ENCODE measurements at regions not wholly inside any gene's neighbourhood (a gene's known extent, or its start where the extent isn't known, plus 50 kb on each side); places are given as distances from the start of the nearest gene placed in this dataset.

- POLR2A ChIA-PET (ENCODE audit: low non-redundant PET), result no interaction called here
- CTCF ChIA-PET, result no interaction called here
- no peak overlapping the region for H3K27ac ChIP-seq
- no peak for DNase-seq (ENCODE audit: low spot score)
- TF ChIP-seq, protein P1, sequence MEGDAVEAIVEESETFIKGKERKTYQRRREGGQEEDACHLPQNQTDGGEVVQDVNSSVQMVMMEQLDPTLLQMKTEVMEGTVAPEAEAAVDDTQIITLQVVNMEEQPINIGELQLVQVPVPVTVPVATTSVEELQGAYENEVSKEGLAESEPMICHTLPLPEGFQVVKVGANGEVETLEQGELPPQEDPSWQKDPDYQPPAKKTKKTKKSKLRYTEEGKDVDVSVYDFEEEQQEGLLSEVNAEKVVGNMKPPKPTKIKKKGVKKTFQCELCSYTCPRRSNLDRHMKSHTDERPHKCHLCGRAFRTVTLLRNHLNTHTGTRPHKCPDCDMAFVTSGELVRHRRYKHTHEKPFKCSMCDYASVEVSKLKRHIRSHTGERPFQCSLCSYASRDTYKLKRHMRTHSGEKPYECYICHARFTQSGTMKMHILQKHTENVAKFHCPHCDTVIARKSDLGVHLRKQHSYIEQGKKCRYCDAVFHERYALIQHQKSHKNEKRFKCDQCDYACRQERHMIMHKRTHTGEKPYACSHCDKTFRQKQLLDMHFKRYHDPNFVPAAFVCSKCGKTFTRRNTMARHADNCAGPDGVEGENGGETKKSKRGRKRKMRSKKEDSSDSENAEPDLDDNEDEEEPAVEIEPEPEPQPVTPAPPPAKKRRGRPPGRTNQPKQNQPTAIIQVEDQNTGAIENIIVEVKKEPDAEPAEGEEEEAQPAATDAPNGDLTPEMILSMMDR (conservative IDR thresholded peaks at IDR 0.05; ENCODE audit: low read depth), result no peak
These were observed 177.6 kb upstream of the DPYD start for GRCh38 chr1:98098473-98098872.

DNA sequence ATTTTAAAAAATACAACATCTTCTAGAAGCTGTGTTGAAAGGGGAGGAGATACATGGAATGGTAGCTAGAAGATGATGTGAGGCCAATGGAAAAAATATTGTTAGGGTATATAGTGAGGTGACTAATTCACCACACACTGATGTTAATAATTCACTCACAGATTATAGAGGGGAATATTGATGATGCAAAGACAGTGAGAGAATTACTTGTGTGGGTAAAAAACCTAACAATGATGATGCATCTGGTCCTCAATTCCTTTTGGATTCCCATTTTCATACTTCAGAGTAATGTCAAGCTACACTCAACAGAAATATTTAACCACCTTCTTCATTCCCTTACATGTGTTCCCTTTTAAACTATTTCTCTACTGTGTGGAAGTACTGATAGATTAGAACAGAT lies 169.5 kb upstream of the DPYD start:
- TF ChIP-seq, protein P1 (conservative IDR thresholded peaks at IDR 0.05; ENCODE audit: low read depth), result no peak
- CTCF ChIA-PET, result interaction anchor here (0.7 kb wide), 1 partner anchor 208 kb away, joined by 4 read pairs; no protein-coding TSS in a partner anchor
- POLR2A ChIA-PET (ENCODE audit: low non-redundant PET), result no interaction called here
- no peak for DNase-seq (ENCODE audit: low spot score)
- no peak overlapping the region for H3K27ac ChIP-seq

GRCh38 chr1:98088381-98088780 lies 167.5 kb upstream of the DPYD start:
- DNase-seq (ENCODE audit: low spot score), result no peak
- TF ChIP-seq, protein P1 (conservative IDR thresholded peaks at IDR 0.05; ENCODE audit: low read depth), result no peak
- CTCF ChIA-PET, result no interaction called here
- POLR2A ChIA-PET (ENCODE audit: low non-redundant PET), result no interaction called here
- H3K27ac ChIP-seq, result no peak overlapping the region

DNA sequence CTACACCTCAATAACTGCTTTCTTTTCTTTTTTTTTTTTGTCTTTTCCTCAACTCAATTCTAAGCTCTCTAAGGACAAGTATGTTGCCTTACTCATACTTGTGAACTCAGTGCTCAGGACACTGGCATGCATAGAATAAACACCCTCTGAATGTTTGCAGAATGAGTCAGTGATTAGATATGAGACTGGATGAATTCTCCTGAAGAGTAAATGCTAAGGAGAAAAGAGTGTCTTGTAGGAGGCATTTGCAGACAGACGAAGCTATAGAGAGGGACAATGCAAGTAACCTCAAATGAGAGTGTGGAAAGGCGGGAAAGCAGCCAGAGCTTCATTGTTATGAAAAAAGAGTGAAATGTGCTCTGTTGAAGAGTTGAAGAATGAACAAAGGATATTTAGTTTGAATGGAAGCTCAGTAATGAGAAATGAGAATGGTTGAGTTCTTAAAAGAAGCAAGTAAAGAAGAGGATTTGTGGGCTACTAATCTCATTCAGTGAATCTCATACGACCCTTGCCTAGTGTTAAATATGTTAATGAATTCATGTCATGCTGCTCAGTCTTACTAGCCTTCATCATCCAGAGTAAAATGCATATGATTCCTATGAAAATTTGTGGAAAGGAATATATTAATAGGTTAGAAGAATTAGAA lies 166.1 kb upstream of the DPYD start:
- peak; percentile 85 for DNase-seq (ENCODE audit: low spot score)
- ChIA-PET POLR2A (ENCODE audit: low non-redundant PET) (no interaction called here), CTCF (interaction anchor here (0.6 kb wide), 2 partner anchors 17 to 897 kb away, joined by 3 to 5 read pairs; no protein-coding TSS in a partner anchor)
- TF ChIP-seq, protein P1 (conservative IDR thresholded peaks at IDR 0.05; ENCODE audit: low read depth), result no peak
- no peak overlapping the region for H3K27ac ChIP-seq

- CTCF ChIA-PET, result no interaction called here
- peak overlapping the region; percentile 75 for H3K27ac ChIP-seq
- POLR2A ChIA-PET (ENCODE audit: low non-redundant PET), result no interaction called here
- TF ChIP-seq, protein P1 (conservative IDR thresholded peaks at IDR 0.05; ENCODE audit: low read depth), result no peak
- no peak for DNase-seq (ENCODE audit: low spot score)
These were observed 165.3 kb upstream of the DPYD start for GRCh38 chr1:98086156-98086555.

- ChIA-PET CTCF (no interaction called here), POLR2A (ENCODE audit: low non-redundant PET) (no interaction called here)
- no peak for DNase-seq (ENCODE audit: low spot score)
- TF ChIP-seq, protein P1 (conservative IDR thresholded peaks at IDR 0.05; ENCODE audit: low read depth), result no peak
- H3K27ac ChIP-seq, result no peak overlapping the region
These were observed 163.4 kb upstream of the DPYD start for GRCh38 chr1:98084188-98084587.

Data from RWPE1 (cell line).